HepG2 (cell line): ENCODE measurements at regions not wholly inside any gene's neighbourhood (a gene's known extent, or its start where the extent isn't known, plus 50 kb on each side); places are given as distances from the start of the nearest gene placed in this dataset.

Source experiments
- ATAC-seq: fragments of 200-7000 bp; cut with Tn5 transposase; 3 replicates; pipeline ENCODE4 v1.9.1; 2020; ENCODE audit warnings: mild to moderate bottlenecking, moderate library complexity
- BruUV-seq: library from RNA; stranded (reverse); fragments of 400-500 nt; replicated peaks from 2 replicates; lab custom pipeline; 2021; lab: Mats Ljungman, UMichigan
- CTCF ChIA-PET: fragments of 300-600 bp; formaldehyde crosslinking; extraction: SDS; loops from one replicate; lab custom pipeline; 2021; ENCODE audit warnings: low total read pairs, inconsistent platforms, low intra/inter-chr PET ratio; lab: Yijun Ruan, JAX
- POLR2A ChIA-PET: fragments of 350-600 bp; sonication (Branson Sonifier 250); formaldehyde crosslinking; loops from one replicate; lab custom pipeline; 2020; ENCODE audit warnings: antibody characterized with exemption, inconsistent platforms; lab: Yijun Ruan, JAX
- DNase-seq: peaks from one replicate; pipeline ENCODE4 v3.0.0-alpha.2; 2015; ENCODE audit warnings: low spot score
- FAIRE-seq: peaks from 3 replicates; lab custom pipeline; 2011; peaks lifted over from hg19 to GRCh38; lab: Jason Lieb, UNC
- H2AFZ ChIP-seq: one replicate; pipeline ENCODE4 v1.6.1; 2011; ENCODE audit warnings: low read length, inconsistent platforms
- H3K27ac ChIP-seq: fragments of 300-600 bp; 3 replicates; pipeline ENCODE4 v1.8.0; 2011; ENCODE audit warnings: mixed run types, mild to moderate bottlenecking, mixed read lengths, low read length, inconsistent platforms; ENCODE audit not compliant: insufficient read depth; ENCODE audit errors: extremely low read length
- H3K27me3 ChIP-seq, 2 experiments: fragments of 200-600 bp in 1 of 2; 2 replicates in 1 of 2; 3 replicates in 1 of 2; pipeline versions ENCODE4 v1.6.0 to v1.8.0; 2011; ENCODE audit warnings: low read length in 2 of 2, mild to moderate bottlenecking in 2 of 2, moderate library complexity in 2 of 2, inconsistent platforms in 1 of 2; ENCODE audit not compliant: insufficient read depth in 2 of 2, control insufficient read depth in 1 of 2
- H3K36me3 ChIP-seq, 2 experiments: fragments of 200-600 bp in 1 of 2; replicated peaks in 1 of 2; 2 replicates in 1 of 2; 3 replicates in 1 of 2; pipeline versions ENCODE4 v1.5.1 to v1.8.0; 2011; ENCODE audit warnings: low read length in 2 of 2, inconsistent platforms in 1 of 2; ENCODE audit not compliant: insufficient read depth in 2 of 2, control insufficient read depth in 1 of 2
- H3K4me1 ChIP-seq: 2 replicates; pipeline ENCODE4 v1.5.1; 2012; ENCODE audit warnings: low read length, inconsistent platforms; ENCODE audit not compliant: insufficient read depth
- H3K4me2 ChIP-seq: 2 replicates; pipeline ENCODE4 v1.6.0; 2011; ENCODE audit warnings: low read depth, low read length, inconsistent platforms
- H3K4me3 ChIP-seq, 3 experiments: fragments of 200-600 bp in 1 of 3; sonication (generic), shearing (Covaris generic) in 1 of 3; replicated peaks in 1 of 3; 2 replicates each; pipeline ENCODE4 v1.5.1; 2011 to 2016; ENCODE audit warnings: low read length in 3 of 3, inconsistent platforms in 2 of 3, low read depth in 2 of 3, mild to moderate bottlenecking in 2 of 3, control low read depth in 1 of 3, mixed read lengths in 1 of 3; ENCODE audit not compliant: insufficient read depth in 1 of 3
- H3K79me2 ChIP-seq: one replicate; pipeline ENCODE4 v1.6.1; 2011; ENCODE audit warnings: low read length, inconsistent platforms; ENCODE audit not compliant: insufficient read depth
- H3K9ac ChIP-seq: 2 replicates; pipeline ENCODE4 v1.6.0; 2011; ENCODE audit warnings: mild to moderate bottlenecking, low read depth, low read length, inconsistent platforms; ENCODE audit not compliant: insufficient read depth
- H3K9me3 ChIP-seq: 2 replicates; pipeline ENCODE4 v1.5.1; 2012; ENCODE audit warnings: mild to moderate bottlenecking, low read length
- H4K20me1 ChIP-seq: 2 replicates; pipeline ENCODE4 v1.6.0; 2011; ENCODE audit warnings: inconsistent platforms, mild to moderate bottlenecking, low read length, moderate library complexity; ENCODE audit not compliant: insufficient read depth
- CHD4 ChIP-seq: fragments of 200-600 bp; sonication (generic); IDR thresholded peaks from 2 replicates; pipeline ENCODE4 v1.7.0; 2017; ENCODE audit warnings: mild to moderate bottlenecking, low read length, borderline replicate concordance
- CREB1 ChIP-seq, 2 experiments: fragments of 450-650 bp in 1 of 2; IDR thresholded peaks; 2 replicates each; pipeline ENCODE4 v1.6.1; 2016 to 2017; ENCODE audit warnings: control low read depth in 1 of 2, mild to moderate bottlenecking in 1 of 2, missing compliant biosample characterization in 1 of 2, missing genetic modification characterization in 1 of 2
- FOXO4 ChIP-seq: sonication (generic); formaldehyde crosslinking; conservative IDR thresholded peaks from 2 replicates; pipeline ENCODE4 v1.8.1; 2023; ENCODE audit warnings: missing genetic modification reagents
- HOXD1 ChIP-seq: sonication (generic); formaldehyde crosslinking; IDR thresholded peaks from 2 replicates; pipeline ENCODE4 v1.5.0; 2020; ENCODE audit warnings: missing genetic modification reagents
- RORA ChIP-seq: sonication (generic); formaldehyde crosslinking; IDR thresholded peaks from 2 replicates; pipeline ENCODE4 v1.5.0; 2020; ENCODE audit warnings: mild to moderate bottlenecking, missing genetic modification reagents, moderate library complexity
- ZNF891 ChIP-seq: sonication (generic); formaldehyde crosslinking; IDR thresholded peaks from 2 replicates; pipeline ENCODE4 v1.5.0; 2020; ENCODE audit warnings: mild to moderate bottlenecking, missing genetic modification reagents
- WGBS: methylation state at CpG from one replicate; pipeline ENCODE4 v1.1.6; 2017; ENCODE audit warnings: low lambda C conversion rate; 5-methylcytosine and 5-hydroxymethylcytosine counted together
- in situ Hi-C: cut with HindIII; loops from 2 replicates; pipeline ENCODE4 v1.10.0; 2017; ENCODE audit warnings: low pct_unique_long_range_greater_than_20kb; ENCODE audit not compliant: extremely low pct_ligation_motif_present
- intact Hi-C: fragments of 100-400 bp; cut with micrococcal nuclease; formaldehyde crosslinking; loops from one replicate; pipeline ENCODE4 v1.10.0; 2022; ENCODE audit not compliant: unreplicated experiment

- ATAC-seq (peak; percentile 69), DNase-seq (no peak)
- TF ChIP-seq CREB1 (IDR thresholded peaks at IDR 0.05) = no peak
- no peak for TF ChIP-seq CREB1 (CRISPR knock-in tag; IDR thresholded peaks at IDR 0.05)
- TF ChIP-seq FOXO4 (CRISPR knock-in tag) = no peak
- TF ChIP-seq HOXD1 (CRISPR knock-in tag) = no peak
- no peak for TF ChIP-seq RORA (CRISPR knock-in tag)
- 0 out of 2 replicates have a peak, but pooled peaks have one; percentile 18 for TF ChIP-seq ZNF891
- TF ChIP-seq CHD4 = no peak
- TF ChIP-seq, all 625 proteins: peak for 1
- Histone ChIP-seq H3K27ac (no peak overlapping the region), H3K79me2 (no peaks in the 10 kb centered on the region), H3K4me2 (no peak overlapping the region), H2AFZ (no peak overlapping the region), H4K20me1 (no peaks in the 10 kb centered on the region), H3K4me3 (no peak overlapping the region), H3K36me3 (no peaks in the 10 kb centered on the region), H3K9ac (no peak overlapping the region), H3K27me3 (peaks cover 3 to 57% of the 10 kb centered on the region in 2 experiments; a peak in 4 of 5 replicates), H3K9me3 (no peaks in the 10 kb centered on the region), H3K4me1 (no peaks in the 10 kb centered on the region)
- no peak for FAIRE-seq
- CTCF ChIA-PET = no interaction called here
- intact Hi-C loops = no loop called here
- POLR2A ChIA-PET = no interaction called here
- in situ Hi-C loops = loop anchor here (10.0 kb wide), 1 partner anchor 555 kb away; no protein-coding TSS in a partner anchor
- WGBS = 23% methylated on average over 22 of the region's 28 CpGs
- BruUV-seq = no TSS peak
These were observed 207.9 kb downstream of the ERMARD start for GRCh38 chr6:169959136-169960002.
